ENCODE measurements at regions not wholly inside any gene's neighbourhood (a gene's known extent, or its start where the extent isn't known, plus 50 kb on each side); places are given as distances from the start of the nearest gene placed in this dataset.

DNA sequence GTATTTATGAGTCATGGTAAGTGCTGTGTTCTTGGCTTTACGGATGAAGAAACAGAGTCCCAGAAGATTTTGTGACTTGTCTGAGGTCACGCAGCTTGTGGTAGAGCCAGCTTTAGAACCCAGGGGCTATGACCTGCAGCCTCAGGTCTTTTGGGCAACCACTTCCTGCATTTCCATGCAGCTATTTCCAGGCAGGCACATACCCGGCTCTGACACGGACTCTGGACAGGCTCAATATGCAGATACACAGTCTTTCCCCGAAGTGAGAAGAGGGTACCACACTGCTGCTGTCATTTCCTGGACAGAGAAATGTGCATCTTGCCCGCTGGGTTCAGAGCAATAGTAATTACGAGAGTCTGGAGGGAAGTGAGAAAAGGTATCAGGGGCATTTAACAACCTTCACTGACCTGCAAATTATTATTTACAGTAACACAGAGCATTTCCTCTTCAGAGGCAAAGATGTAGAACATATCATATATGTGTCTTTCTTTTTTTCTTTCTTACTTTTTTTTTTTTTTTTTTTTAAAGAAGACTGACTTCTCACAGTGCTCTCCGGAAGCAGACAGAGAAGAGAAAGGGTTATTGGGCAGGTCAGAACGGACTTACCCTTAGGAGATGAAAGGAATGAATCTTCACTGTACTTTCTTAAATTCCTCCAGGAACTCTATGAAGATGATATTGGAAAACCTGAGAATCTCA lies 185.1 kb downstream of the CLIC5 start:
- Mint-ChIP-seq H3K4me3 (peak overlapping the region; percentile 24), H3K27ac (no peak overlapping the region), H3K27me3 (no peaks in the 10 kb centered on the region), H3K36me3 (no peaks in the 10 kb centered on the region), H3K4me1 (peaks cover 40% of the 10 kb centered on the region), H3K9me3 (peaks cover 1% of the 10 kb centered on the region)
- DNase-seq: peak; percentile 49
- CTCF ChIA-PET: interaction anchor here (0.6 to 3.4 kb wide), 3 partner anchors 11 to 676 kb away, joined by 3 to 11 read pairs (median 3); no protein-coding TSS in a partner anchor

DNA sequence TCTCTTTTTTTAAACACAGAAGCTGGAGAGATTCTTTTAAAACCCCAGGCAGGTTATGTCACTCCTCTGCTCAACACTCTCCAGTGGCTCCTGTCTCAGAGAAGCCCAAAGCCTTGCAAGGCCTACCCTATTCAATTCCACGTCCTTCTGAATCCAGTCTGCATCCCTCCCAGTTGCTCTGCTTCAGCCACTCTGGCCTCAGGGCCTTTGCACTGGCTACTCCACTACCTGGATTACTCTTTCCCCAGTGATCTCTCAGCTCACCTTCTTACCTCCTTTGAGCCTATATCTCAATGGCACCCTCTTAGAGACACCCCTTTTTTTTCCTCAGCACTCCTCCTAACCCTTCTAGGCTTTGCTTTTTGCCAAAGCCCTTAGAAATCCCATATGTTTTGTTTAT lies 185.8 kb downstream of the CLIC5 start:
- Mint-ChIP-seq H3K27me3 (no peaks in the 10 kb centered on the region), H3K4me3 (no peak overlapping the region), H3K9me3 (peaks cover 1% of the 10 kb centered on the region), H3K4me1 (peaks cover 33% of the 10 kb centered on the region), H3K36me3 (no peaks in the 10 kb centered on the region), H3K27ac (peak overlapping the region; percentile 34)
- no peak for DNase-seq
- CTCF ChIA-PET: interaction anchor here (3.4 kb wide), 1 partner anchor 93 kb away, joined by 11 read pairs; no protein-coding TSS in a partner anchor

DNA sequence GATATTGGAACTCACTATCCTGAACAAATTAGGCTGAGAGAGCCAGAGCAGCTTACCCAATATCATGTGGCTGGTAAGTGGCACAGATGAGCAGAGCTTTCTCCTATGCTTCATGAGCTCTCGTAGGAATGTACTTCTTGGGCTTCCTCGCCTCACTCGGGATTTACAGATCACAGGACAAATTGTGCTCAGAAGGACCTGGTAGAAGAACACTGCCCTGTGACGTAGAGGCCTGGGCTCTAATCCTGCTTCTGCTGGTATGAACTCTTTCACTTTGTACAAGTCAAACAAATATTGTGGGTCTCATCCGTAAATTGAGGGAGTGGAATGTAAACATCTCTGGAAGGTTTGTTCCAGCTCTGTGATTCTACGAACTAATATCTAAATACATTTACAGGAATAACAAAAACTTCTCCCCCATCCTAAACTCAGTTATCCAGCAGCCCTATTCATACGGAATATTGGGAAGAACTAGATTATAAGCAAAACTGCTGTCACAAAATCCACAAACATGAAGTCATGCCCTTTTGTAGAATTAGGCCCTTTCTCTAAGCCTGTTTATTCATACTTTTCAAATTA lies 187.6 kb downstream of the CLIC5 start:
- Mint-ChIP-seq H3K4me1 (peaks cover 33% of the 10 kb centered on the region), H3K9me3 (peaks cover 1% of the 10 kb centered on the region), H3K4me3 (no peak overlapping the region), H3K27ac (no peak overlapping the region), H3K36me3 (no peaks in the 10 kb centered on the region), H3K27me3 (no peaks in the 10 kb centered on the region)
- CTCF ChIA-PET: no interaction called here
- DNase-seq: no peak

DNA sequence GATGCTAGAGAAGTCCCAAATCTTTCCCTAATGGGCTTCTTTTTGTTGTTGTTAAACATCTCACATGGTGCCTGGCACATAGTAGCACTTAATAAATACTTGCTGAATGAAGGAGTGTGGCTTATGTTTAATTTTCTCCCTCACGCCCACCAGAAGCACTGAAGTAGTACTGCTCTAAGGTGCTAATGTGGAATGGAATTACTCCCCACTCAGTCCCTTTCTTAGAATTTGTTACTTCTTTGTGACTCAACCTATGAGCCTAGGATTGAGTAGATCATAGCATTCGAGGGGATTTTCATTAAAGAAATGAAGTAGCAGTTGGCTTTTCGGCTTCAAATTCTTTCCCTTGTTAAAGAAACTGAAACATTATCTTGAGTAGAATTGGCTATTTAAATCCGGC lies 192.8 kb downstream of the CLIC5 start:
- Mint-ChIP-seq H3K27me3 (no peaks in the 10 kb centered on the region), H3K9me3 (peaks cover 2% of the 10 kb centered on the region), H3K4me1 (peaks cover 14% of the 10 kb centered on the region), H3K27ac (no peak overlapping the region), H3K36me3 (no peaks in the 10 kb centered on the region), H3K4me3 (no peak overlapping the region)
- no peak for DNase-seq
- CTCF ChIA-PET: interaction anchor here (1.3 kb wide), 1 partner anchor 99 kb away, joined by 5 read pairs; no protein-coding TSS in a partner anchor

DNA sequence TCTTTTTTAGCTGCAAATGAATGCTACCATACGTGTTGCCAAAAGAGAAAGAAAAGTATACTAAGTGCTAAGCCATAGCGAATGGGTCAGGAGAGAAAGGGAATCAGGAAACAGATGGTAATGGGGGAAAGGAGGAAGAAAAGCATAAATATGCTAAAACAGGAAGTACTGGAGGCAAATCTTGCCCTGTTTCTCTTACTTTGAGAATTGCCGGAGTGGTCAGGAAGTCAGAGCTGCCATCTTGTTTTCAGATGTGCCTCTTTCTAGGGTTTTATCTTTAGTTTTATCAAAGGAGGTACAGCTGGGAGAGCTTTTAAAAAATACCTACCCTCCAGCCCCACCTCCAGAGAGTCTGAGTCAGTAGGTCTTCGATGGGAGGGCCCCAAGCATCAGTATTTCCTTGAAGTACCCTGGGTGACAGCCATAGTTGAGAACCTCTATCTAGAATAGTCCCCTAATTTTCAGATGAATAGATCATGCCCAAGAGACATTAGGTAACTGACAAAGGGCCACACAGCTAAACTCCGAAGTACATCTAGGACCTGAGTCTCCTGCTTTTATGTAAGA lies 193.3 kb downstream of the CLIC5 start:
- Mint-ChIP-seq H3K27me3 (no peaks in the 10 kb centered on the region), H3K27ac (no peak overlapping the region), H3K9me3 (peaks cover 2% of the 10 kb centered on the region), H3K36me3 (no peaks in the 10 kb centered on the region), H3K4me1 (peaks cover 14% of the 10 kb centered on the region), H3K4me3 (no peak overlapping the region)
- CTCF ChIA-PET: interaction anchor here (1.3 kb wide), 1 partner anchor 100 kb away, joined by 5 read pairs; no protein-coding TSS in a partner anchor
- peak; percentile 24 for DNase-seq

DNA sequence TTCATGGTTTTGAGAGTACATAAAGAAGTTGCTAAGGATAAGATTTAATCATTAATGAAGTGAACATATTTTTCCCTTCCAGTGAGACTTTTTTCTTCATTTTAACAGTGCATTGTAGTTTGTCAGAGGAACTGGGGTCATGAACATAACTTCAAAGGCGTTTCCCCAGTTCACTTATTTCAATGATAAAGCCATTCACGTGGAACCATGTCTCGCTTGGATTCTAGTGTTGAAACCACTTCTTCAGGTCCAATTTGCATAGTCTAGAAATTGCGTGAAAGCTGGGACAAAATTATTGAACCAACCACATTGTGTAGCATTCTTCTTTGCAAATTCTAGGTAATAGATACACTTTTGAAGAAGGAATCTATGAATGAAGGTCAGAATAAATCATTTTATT lies 197.0 kb downstream of the CLIC5 start:
- peaks cover 2% of the 10 kb centered on the region for H3K9me3 Mint-ChIP-seq

DNA sequence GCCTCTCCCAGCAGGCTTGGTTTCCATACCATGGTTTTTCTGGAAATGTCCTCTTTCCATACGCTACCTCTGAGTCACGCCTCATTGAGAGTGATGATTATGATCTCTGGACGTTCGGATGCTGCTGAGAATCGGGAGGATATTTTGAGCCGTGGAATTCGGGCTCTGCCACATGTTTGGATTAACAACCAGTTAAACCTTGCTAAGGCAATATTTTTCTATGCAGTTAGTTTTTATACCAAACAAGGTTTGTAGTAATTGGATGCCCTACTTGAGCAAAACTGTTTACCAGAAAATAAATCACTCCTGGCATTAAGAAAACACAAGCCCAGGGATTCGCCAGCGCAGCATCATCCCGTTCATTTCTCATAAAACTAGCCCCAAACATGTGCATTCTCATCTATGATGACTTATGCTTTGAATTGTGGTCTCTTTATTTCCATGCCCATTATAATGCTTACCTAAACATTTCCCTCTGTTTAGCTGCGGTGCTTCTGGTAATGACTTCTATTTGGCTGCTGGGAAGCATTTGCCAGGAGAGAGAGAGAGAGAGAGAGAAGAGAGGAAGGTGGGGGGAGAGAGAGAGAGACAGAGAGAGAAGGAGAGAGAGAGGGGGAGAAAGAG lies 198.9 kb downstream of the CLIC5 start:
- Mint-ChIP-seq H3K36me3 (no peaks in the 10 kb centered on the region), H3K4me1 (peaks cover 4% of the 10 kb centered on the region), H3K9me3 (peaks cover 2% of the 10 kb centered on the region), H3K4me3 (no peak overlapping the region), H3K27ac (no peak overlapping the region), H3K27me3 (no peaks in the 10 kb centered on the region)
- no peak for DNase-seq
- CTCF ChIA-PET: no interaction called here

More for the DNA sequence above, 197.0 kb downstream of the CLIC5 start:
- Mint-ChIP-seq H3K27me3 (no peaks in the 10 kb centered on the region), H3K27ac (no peak overlapping the region), H3K4me3 (no peak overlapping the region), H3K4me1 (peaks cover 14% of the 10 kb centered on the region), H3K36me3 (no peaks in the 10 kb centered on the region)
- CTCF ChIA-PET: no interaction called here
- DNase-seq: no peak

DNA sequence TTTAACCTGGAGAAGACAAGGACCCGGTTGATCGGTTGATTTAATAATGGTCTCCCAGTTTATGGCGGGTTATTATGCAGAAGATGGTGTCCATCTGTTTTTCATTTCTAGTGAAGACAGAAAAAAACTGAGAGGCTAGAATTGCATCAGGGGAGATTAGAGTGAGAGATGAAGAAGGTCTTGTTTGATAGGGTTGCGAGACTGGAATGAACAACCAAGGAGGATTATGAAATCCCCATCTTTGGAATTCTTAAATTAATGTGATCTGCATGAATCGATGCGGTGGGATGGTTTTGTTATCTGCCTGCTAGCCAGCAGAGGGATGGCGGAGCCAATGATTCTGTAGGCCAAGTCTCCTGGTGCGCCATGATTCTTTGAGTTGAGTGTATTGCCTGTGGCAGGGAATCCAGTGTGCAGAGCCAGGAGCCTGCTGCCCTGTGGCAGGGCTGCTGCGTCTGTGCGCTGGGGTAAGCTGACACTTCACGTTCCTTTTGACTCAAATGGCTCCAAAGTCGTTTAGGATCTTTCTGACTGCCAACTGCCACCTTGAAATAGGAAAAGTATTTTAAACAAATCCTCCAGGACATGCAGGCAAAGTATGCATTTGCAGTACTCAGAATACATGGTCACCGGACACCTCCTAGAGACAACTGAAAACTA lies 200.1 kb downstream of the CLIC5 start:
- Mint-ChIP-seq H3K4me1 (no peaks in the 10 kb centered on the region), H3K9me3 (no peaks in the 10 kb centered on the region), H3K27me3 (no peaks in the 10 kb centered on the region), H3K4me3 (no peak overlapping the region), H3K27ac (no peak overlapping the region), H3K36me3 (no peaks in the 10 kb centered on the region)
- CTCF ChIA-PET: interaction anchor here (0.6 kb wide), 1 partner anchor 354 kb away, joined by 5 read pairs; no protein-coding TSS in a partner anchor
- DNase-seq: no peak

DNA sequence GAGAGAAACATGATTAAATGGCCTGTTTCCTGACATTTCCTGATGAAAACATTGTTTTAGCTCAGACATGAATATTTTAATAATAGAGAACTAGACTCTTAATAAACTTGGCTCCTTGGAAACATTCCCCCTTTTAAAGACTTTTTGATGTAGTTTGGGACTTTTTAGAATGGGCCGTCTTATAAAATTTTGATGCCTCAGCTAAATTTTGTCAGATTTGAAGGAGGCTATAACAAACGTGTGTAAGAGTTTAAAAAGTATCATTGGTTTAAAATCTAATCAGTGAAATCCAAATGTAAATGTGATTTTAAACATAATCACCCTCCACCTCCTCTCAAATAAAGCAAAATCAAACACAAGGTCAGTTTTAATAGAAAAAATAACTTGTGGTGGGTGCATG lies 200.9 kb downstream of the CLIC5 start:
- H3K9me3 Mint-ChIP-seq: no peaks in the 10 kb centered on the region
- DNase-seq: no peak
- H3K27ac Mint-ChIP-seq: no peak overlapping the region
- H3K4me3 Mint-ChIP-seq: no peak overlapping the region
- H3K27me3 Mint-ChIP-seq: no peaks in the 10 kb centered on the region
- CTCF ChIA-PET: interaction anchor here (1.3 kb wide), 1 partner anchor 12 kb away, joined by 3 read pairs; no protein-coding TSS in a partner anchor
- H3K4me1 Mint-ChIP-seq: no peaks in the 10 kb centered on the region
- no peaks in the 10 kb centered on the region for H3K36me3 Mint-ChIP-seq

DNA sequence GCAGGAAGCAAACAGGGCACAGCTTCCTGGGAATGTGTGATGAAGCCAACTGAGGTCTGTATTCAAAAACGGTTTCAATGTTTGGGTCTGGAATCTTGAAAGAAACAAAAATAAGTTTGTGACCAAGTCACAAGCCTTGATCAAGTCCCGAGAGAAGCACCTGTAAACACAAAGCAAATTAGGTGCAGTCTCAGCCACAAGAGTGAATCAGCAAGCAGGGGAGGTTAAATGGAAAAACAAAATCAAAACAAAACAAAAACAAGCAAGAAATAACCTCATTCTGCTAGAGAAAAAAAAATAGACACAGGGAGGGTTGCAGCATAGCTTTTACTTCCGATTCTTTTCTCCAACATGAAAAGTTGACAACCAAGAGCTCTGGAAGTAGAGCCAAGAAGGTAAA lies 201.7 kb downstream of the CLIC5 start:
- CTCF ChIA-PET: interaction anchor here (1.3 kb wide), 1 partner anchor 11 kb away, joined by 3 read pairs; no protein-coding TSS in a partner anchor
- no peak overlapping the region for H3K27ac Mint-ChIP-seq

DNA sequence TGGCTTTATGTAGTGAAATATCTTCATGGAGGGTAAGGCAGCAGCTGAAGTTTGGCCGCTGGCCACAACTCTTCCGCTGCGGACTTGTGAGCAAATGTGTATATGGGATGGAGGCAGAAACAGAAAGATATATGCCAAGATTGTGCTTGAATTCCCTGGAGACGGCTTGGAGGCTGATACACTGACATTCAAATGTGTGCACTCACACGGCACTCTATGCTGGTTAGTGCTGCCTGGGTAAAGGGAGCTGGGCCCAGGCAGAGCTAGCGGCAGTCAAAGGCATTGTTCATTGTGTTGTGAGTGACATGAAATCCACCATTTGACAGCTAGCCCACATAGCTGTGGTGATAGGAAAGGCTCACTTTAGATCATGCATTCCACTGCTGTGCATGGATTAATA lies 202.7 kb downstream of the CLIC5 start:
- DNase-seq: no peak
- CTCF ChIA-PET: interaction anchor here (0.8 kb wide), 1 partner anchor 8 kb away, joined by 3 read pairs; no protein-coding TSS in a partner anchor
- peaks cover 3% of the 10 kb centered on the region for H3K27me3 Mint-ChIP-seq
- no peaks in the 10 kb centered on the region for H3K36me3 Mint-ChIP-seq
- no peaks in the 10 kb centered on the region for H3K9me3 Mint-ChIP-seq
- H3K27ac Mint-ChIP-seq: no peak overlapping the region
- no peaks in the 10 kb centered on the region for H3K4me1 Mint-ChIP-seq
- H3K4me3 Mint-ChIP-seq: no peak overlapping the region

More for the DNA sequence above, 201.7 kb downstream of the CLIC5 start:
- Mint-ChIP-seq H3K4me1 (no peaks in the 10 kb centered on the region), H3K9me3 (no peaks in the 10 kb centered on the region), H3K36me3 (no peaks in the 10 kb centered on the region), H3K27me3 (no peaks in the 10 kb centered on the region), H3K4me3 (no peak overlapping the region)
- DNase-seq: no peak

DNA sequence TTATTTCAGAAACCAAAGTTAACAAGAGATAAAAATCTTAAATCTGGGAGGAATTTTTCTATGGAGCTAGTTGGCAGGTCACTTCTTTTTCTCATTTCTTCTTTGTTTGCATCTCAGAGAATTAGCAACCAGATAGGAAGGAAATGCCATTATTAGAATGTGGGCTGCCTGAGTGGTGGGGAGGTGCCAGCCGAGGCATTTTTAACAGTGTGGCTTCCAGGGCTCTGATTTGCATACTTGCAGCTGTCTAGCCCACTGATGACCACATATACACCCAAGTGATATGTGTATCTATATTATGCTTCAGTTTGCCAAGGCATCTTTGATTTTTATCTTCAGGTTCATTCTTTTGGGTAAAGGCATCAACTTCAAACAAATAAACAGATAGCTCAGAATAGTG lies 206.7 kb downstream of the CLIC5 start:
- H3K4me1 Mint-ChIP-seq: no peaks in the 10 kb centered on the region
- H3K27ac Mint-ChIP-seq: no peak overlapping the region
- H3K36me3 Mint-ChIP-seq: no peaks in the 10 kb centered on the region
- no peaks in the 10 kb centered on the region for H3K9me3 Mint-ChIP-seq
- H3K4me3 Mint-ChIP-seq: no peak overlapping the region
- CTCF ChIA-PET: interaction anchor here (0.5 kb wide), 1 partner anchor 992 kb away, joined by 3 read pairs; no protein-coding TSS in a partner anchor
- no peak for DNase-seq
- H3K27me3 Mint-ChIP-seq: peaks cover 3% of the 10 kb centered on the region

DNA sequence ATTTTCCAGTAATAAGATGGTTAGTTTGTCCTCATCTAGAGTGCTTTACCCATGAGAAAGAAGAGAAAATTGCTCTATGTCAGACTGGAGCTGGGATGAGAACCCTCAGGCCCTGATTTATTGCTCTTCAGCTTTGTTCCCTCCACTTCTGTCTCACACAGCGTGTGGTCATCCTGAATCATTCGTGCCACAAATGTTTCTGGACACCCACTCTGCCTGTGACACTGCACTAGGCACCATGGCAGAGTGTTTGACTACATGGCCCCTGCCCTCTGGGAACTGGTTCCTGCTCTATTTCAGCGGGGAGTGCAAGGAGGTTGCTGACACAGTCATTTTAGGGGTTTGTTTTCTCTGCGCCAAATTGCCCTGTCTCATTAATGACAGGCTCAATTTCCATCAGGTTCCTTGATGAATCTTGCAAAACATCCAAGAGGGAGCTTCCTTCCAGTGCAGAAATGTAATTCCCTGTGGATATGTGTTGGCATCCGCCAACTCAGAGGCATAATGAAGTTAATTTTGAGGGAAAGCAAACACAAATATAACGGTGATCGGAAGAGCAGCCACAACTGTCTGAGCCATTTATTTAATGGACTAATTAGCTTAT lies 207.5 kb downstream of the CLIC5 start:
- CTCF ChIA-PET: interaction anchor here (0.5 to 0.8 kb wide), 2 partner anchors 122 to 991 kb away, joined by 3 read pairs; no protein-coding TSS in a partner anchor
- Mint-ChIP-seq H3K36me3 (no peaks in the 10 kb centered on the region), H3K9me3 (no peaks in the 10 kb centered on the region), H3K27me3 (peaks cover 3% of the 10 kb centered on the region), H3K4me3 (no peak overlapping the region), H3K4me1 (no peaks in the 10 kb centered on the region), H3K27ac (no peak overlapping the region)
- no peak for DNase-seq
